Muscle layer of colon (tissue), 2 donors: ENCODE measurements at regions not wholly inside any gene's neighbourhood (a gene's known extent, or its start where the extent isn't known, plus 50 kb on each side); places are given as distances from the start of the nearest gene placed in this dataset.

Experiments
- H3K27ac ChIP-seq: one replicate; pipeline ENCODE4 v1.7.0; 2013; ENCODE audit warnings: low read depth, mild to moderate bottlenecking, low read length, moderate library complexity
- H3K27me3 ChIP-seq, 2 donors: one replicate each; pipeline ENCODE4 v1.7.0; 2013; ENCODE audit warnings: low read length in 2 of 2, mild to moderate bottlenecking in 2 of 2; ENCODE audit not compliant: insufficient read depth in 2 of 2, control insufficient read depth in 1 of 2
- H3K36me3 ChIP-seq: one replicate; pipeline ENCODE4 v1.7.0; 2013; ENCODE audit warnings: mild to moderate bottlenecking, low read length; ENCODE audit not compliant: insufficient read depth
- H3K4me1 ChIP-seq: one replicate; pipeline ENCODE4 v1.7.0; 2013; ENCODE audit warnings: mild to moderate bottlenecking, low read length; ENCODE audit not compliant: insufficient read depth
- H3K4me3 ChIP-seq, 2 donors: one replicate each; pipeline ENCODE4 v1.7.0; 2013; ENCODE audit warnings: low read length in 2 of 2, low read depth in 1 of 2, mild to moderate bottlenecking in 1 of 2, moderate library complexity in 1 of 2
- H3K9ac ChIP-seq: one replicate; pipeline ENCODE4 v1.7.0; 2013; ENCODE audit warnings: low read length
- H3K9me3 ChIP-seq: one replicate; pipeline ENCODE4 v1.7.0; 2013; ENCODE audit warnings: mild to moderate bottlenecking, low read length
- donor health status: abdominal sarcoma.
- donor health status: Adenocarcinoma of cecum.

GRCh38 chr10:131436458-131436857 is 124.9 kb upstream of the TCERG1L start:
- H3K27ac ChIP-seq = no peak overlapping the region
- H3K9me3 ChIP-seq = no peaks in the 10 kb centered on the region
- peaks cover 0 to 16% of the 10 kb centered on the region in 2 donors for H3K27me3 ChIP-seq
- no peak overlapping the region for H3K9ac ChIP-seq
- H3K36me3 ChIP-seq = no peaks in the 10 kb centered on the region
- no peaks in the 10 kb centered on the region for H3K4me1 ChIP-seq
- H3K4me3 ChIP-seq = no peak overlapping the region

DNA sequence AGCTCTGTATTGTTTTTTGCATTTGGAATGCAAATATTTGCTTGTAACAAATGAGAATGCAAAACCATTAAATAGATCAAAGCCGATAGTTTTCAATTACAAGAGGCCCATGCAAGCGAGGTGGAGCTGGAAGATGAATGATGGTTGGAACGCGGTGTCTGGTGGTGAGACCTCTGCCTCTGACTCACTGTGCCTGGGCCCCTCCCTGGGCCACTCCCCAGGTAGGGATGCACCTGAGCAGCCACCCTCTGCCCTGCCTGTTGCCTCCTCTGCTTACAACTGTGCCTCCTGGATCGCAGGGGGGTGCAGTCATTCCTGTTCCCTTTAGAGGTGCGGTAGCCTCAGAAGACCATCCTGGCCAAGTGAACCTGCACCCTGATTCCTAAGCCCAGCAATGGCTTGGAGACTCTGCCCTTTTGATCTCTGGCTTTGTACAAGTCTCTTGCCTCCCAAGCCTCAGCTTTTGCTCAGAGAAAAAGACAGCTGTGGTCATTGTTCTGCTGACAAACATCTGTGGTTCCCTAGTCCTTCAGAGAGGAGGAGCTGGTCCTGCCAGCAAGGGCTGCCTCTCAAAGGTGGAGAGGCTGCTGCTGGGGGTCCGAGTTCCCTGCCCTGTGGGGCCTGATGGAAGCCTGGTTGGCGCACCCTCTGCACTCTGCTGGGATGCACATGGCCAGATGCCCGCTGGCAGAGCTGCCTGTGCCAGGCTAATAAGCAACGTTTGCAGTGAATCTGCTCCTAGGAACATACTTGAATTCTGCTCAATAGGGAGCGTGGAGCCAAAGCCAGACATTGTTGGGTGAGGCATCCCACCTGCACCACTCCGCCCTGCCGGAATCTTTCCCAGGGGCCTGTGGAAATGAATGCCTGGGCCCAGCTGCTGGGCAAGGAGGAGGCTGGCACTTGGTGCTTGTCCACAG is 126.3 kb upstream of the TCERG1L start:
- no peaks in the 10 kb centered on the region for H3K36me3 ChIP-seq
- H3K4me1 ChIP-seq = no peaks in the 10 kb centered on the region
- no peak overlapping the region for H3K9ac ChIP-seq
- H3K27me3 ChIP-seq = peaks cover 0 to 10% of the 10 kb centered on the region in 2 donors
- no peak overlapping the region for H3K27ac ChIP-seq
- H3K4me3 ChIP-seq = no peak overlapping the region
- H3K9me3 ChIP-seq = no peaks in the 10 kb centered on the region

GRCh38 chr10:131438665-131439064 is 127.1 kb upstream of the TCERG1L start:
- Histone ChIP-seq H3K9ac (no peak overlapping the region), H3K4me3 (no peak overlapping the region), H3K4me1 (no peaks in the 10 kb centered on the region), H3K27me3 (peaks cover 0 to 10% of the 10 kb centered on the region in 2 donors), H3K36me3 (no peaks in the 10 kb centered on the region), H3K27ac (no peak overlapping the region), H3K9me3 (no peaks in the 10 kb centered on the region)

- no peaks in the 10 kb centered on the region for H3K9me3 ChIP-seq
- H3K27ac ChIP-seq = no peak overlapping the region
- no peaks in the 10 kb centered on the region for H3K36me3 ChIP-seq
- no peak overlapping the region for H3K4me3 ChIP-seq
- peaks cover 5 to 21% of the 10 kb centered on the region in 2 donors for H3K27me3 ChIP-seq
- no peak overlapping the region for H3K9ac ChIP-seq
- no peaks in the 10 kb centered on the region for H3K4me1 ChIP-seq
Measured at GRCh38 chr10:131439705-131440104, 128.2 kb upstream of the TCERG1L start.

- Histone ChIP-seq H3K27ac (no peak overlapping the region), H3K4me3 (no peak overlapping the region), H3K9ac (no peak overlapping the region), H3K9me3 (no peaks in the 10 kb centered on the region), H3K4me1 (no peaks in the 10 kb centered on the region), H3K36me3 (no peaks in the 10 kb centered on the region), H3K27me3 (peaks cover 5 to 21% of the 10 kb centered on the region in 2 donors)
Measured at GRCh38 chr10:131440405-131441360, 129.2 kb upstream of the TCERG1L start.

DNA sequence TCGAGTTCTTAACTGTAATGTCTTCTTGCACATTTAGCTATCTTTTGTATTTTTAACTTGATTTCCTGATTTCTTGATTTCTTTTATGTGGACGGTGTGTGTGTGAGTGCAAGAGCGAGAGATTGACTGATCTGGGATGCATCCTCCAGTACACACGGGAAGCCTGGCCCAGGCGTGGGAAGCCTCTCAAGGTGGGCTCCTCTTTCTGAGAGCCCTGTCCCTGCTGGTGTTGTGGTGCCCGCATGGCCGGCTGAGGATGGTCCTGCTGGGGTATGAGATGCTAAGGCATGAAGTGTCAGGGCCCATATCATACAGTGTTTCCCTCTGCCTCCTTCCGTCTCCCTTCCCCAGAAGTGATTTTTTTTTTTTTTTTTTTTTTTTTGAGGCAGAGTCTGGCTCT is 130.8 kb upstream of the TCERG1L start:
- no peaks in the 10 kb centered on the region for H3K36me3 ChIP-seq
- no peaks in the 10 kb centered on the region for H3K9me3 ChIP-seq
- H3K4me3 ChIP-seq = no peak overlapping the region
- H3K4me1 ChIP-seq = no peaks in the 10 kb centered on the region
- no peak overlapping the region for H3K27ac ChIP-seq
- H3K9ac ChIP-seq = no peak overlapping the region
- H3K27me3 ChIP-seq = peaks cover 5 to 21% of the 10 kb centered on the region in 2 donors

DNA sequence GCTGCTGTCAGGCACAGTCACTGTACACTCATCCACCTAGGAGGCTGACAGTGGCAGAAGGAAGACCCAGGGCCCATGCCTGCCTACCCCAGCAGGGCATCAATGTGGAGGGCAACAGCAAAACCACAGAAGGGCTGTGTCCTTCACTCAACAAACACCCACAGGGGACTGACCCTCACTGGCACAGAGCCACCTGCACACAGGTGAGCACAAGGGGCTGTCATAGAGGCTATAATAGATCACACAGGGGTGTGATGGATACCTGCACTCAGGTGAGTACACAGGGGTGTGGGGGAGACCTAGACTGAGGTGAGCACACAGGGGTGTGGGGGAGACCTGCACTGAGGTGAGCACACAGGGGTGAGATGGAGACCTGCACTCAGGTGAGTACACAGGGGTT is 132.8 kb upstream of the TCERG1L start:
- Histone ChIP-seq H3K27me3 (peaks cover 5 to 21% of the 10 kb centered on the region in 2 donors), H3K36me3 (no peaks in the 10 kb centered on the region), H3K4me3 (no peak overlapping the region)

DNA sequence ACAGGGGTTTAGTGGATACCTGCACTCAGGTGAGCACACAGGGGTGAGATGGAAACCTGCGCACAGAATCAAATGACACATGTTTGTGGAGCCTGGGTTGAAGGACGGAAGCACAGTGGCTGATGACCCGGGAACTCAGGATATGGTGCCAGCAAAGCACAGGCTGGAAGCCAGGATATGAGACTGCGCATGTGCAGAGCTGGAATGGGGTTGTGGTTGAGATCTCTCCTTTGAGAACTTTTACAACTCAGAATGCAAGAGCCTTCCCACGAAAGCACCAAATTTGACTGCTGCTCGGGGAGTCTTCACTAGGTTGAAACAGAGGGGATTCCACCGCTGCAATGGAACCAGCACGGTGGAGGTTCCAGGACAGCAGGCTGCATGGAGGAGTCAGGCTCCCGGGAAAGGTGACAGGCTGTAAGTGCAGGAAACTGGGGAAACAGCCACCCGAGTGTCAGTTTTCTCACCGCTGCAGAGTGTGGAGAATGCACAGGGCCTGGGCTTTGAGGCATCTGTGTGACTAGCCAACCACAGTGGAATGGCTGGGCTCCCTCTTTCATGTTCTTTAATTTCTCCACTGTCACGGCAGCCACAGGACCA is 133.4 kb upstream of the TCERG1L start:
- Histone ChIP-seq H3K27ac (no peak overlapping the region), H3K27me3 (peaks cover 5 to 21% of the 10 kb centered on the region in 2 donors), H3K9ac (no peak overlapping the region), H3K4me1 (no peaks in the 10 kb centered on the region), H3K4me3 (no peak overlapping the region), H3K36me3 (no peaks in the 10 kb centered on the region), H3K9me3 (no peaks in the 10 kb centered on the region)

More for the DNA sequence above, 132.8 kb upstream of the TCERG1L start:
- Histone ChIP-seq H3K9ac (no peak overlapping the region), H3K4me1 (no peaks in the 10 kb centered on the region), H3K27ac (no peak overlapping the region), H3K9me3 (no peaks in the 10 kb centered on the region)

GRCh38 chr10:131445623-131446022 is 134.1 kb upstream of the TCERG1L start:
- no peak overlapping the region for H3K4me3 ChIP-seq
- peaks cover 5 to 18% of the 10 kb centered on the region in 2 donors for H3K27me3 ChIP-seq

DNA sequence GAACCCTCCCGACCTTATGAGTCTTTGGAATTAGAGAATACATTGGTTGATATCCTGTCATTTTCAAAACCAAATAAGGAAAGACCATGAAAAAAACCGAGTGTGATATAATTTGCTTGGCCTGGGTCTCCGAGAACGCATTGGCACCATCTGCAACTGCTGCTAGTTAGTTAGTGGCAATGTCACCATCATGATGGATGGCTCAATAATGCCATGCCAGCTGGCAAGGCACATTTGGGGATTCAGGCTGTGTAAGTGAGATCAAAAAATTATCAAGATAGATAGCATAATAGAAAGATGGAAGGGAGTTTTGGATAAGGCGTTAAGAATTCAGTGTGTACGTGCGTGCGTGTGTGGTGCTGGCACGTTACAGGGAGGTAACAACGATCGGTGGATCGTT is 134.7 kb upstream of the TCERG1L start:
- Histone ChIP-seq H3K27me3 (peaks cover 5 to 12% of the 10 kb centered on the region in 2 donors), H3K4me3 (no peak overlapping the region), H3K9me3 (no peaks in the 10 kb centered on the region), H3K4me1 (no peaks in the 10 kb centered on the region), H3K27ac (no peak overlapping the region), H3K36me3 (no peaks in the 10 kb centered on the region), H3K9ac (no peak overlapping the region)

More at GRCh38 chr10:131445623-131446022, 134.1 kb upstream of the TCERG1L start:
- H3K36me3 ChIP-seq = no peaks in the 10 kb centered on the region
- H3K27ac ChIP-seq = no peak overlapping the region
- no peak overlapping the region for H3K9ac ChIP-seq
- no peaks in the 10 kb centered on the region for H3K4me1 ChIP-seq
- H3K9me3 ChIP-seq = no peaks in the 10 kb centered on the region

GRCh38 chr10:131448171-131448570 is 136.7 kb upstream of the TCERG1L start:
- Histone ChIP-seq H3K4me1 (no peaks in the 10 kb centered on the region), H3K9me3 (no peaks in the 10 kb centered on the region), H3K4me3 (no peak overlapping the region), H3K27ac (no peak overlapping the region), H3K27me3 (peaks cover 5 to 15% of the 10 kb centered on the region in 2 donors), H3K9ac (no peak overlapping the region), H3K36me3 (no peaks in the 10 kb centered on the region)
